GM06990 (cell line): ENCODE measurements at regions not wholly inside any gene's neighbourhood (a gene's known extent, or its start where the extent isn't known, plus 50 kb on each side); places are given as distances from the start of the nearest gene placed in this dataset.

Source experiments
- DNase-seq: peaks from one replicate; pipeline ENCODE4 v3.0.0-alpha.2; 2011; ENCODE audit not compliant: insufficient read length; ENCODE audit errors: extremely low read depth
- H3K27me3 ChIP-seq: replicated peaks from 2 replicates; pipeline ENCODE4 v1.6.0; 2011; ENCODE audit warnings: low read length; ENCODE audit not compliant: control insufficient read depth, insufficient read depth
- H3K36me3 ChIP-seq: 2 replicates; pipeline ENCODE4 v1.5.1; 2011; ENCODE audit warnings: low read length; ENCODE audit not compliant: control insufficient read depth, insufficient read depth
- H3K4me3 ChIP-seq: replicated peaks from 2 replicates; pipeline ENCODE4 v1.5.1; 2011; ENCODE audit warnings: low read depth, mild to moderate bottlenecking, control low read depth, low read length
- TF ChIP-seq, protein P1 (sequence below): IDR thresholded peaks from 2 replicates; pipeline ENCODE4 v1.5.1; 2011; ENCODE audit warnings: low read length, control low read depth, mild to moderate bottlenecking, inconsistent platforms; ENCODE audit not compliant: insufficient read depth, poor library complexity, severe bottlenecking

DNA sequence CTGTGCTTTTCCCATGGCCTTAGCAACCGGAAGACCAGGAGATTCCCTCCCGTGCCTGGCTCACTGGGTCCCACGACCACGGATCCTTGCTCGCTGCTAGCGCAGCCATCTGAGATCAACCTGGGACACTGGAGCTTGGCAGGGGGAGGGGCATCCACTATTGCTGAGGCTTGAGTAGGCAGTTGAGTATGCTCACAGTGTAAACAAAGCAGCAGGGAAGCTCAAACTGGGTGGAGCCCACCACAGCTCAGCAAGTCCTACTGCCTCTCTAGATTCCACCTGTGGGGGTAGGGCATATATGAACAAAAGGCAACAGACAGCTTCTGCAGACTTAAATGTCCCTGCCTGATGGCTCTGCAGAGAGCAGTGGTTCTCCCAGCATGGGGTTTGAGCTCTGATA lies 697.0 kb downstream of the SORCS1 start:
- no peaks in the 10 kb centered on the region for H3K27me3 ChIP-seq
- no peak for DNase-seq
- TF ChIP-seq, protein P1, sequence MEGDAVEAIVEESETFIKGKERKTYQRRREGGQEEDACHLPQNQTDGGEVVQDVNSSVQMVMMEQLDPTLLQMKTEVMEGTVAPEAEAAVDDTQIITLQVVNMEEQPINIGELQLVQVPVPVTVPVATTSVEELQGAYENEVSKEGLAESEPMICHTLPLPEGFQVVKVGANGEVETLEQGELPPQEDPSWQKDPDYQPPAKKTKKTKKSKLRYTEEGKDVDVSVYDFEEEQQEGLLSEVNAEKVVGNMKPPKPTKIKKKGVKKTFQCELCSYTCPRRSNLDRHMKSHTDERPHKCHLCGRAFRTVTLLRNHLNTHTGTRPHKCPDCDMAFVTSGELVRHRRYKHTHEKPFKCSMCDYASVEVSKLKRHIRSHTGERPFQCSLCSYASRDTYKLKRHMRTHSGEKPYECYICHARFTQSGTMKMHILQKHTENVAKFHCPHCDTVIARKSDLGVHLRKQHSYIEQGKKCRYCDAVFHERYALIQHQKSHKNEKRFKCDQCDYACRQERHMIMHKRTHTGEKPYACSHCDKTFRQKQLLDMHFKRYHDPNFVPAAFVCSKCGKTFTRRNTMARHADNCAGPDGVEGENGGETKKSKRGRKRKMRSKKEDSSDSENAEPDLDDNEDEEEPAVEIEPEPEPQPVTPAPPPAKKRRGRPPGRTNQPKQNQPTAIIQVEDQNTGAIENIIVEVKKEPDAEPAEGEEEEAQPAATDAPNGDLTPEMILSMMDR, result no peak
- no peak overlapping the region for H3K4me3 ChIP-seq
- H3K36me3 ChIP-seq, result no peaks in the 10 kb centered on the region

DNA sequence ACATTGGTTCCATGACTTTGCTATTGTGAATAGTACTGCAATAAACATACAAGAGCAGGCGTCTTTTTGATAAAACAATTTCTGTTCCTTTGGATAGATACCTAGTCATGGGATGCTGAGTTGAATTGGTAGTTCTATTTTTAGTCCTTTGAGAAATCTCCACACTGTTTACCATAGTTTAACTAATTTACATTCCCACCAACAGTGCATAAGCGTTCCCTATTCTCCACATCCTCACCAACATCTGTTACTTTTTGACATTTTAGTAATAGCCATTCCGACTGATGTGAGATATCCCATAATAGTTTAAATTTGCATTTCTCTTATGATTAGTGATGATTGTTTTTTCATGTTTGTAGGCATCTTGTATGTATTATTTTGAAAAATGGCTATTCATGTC lies 707.0 kb downstream of the SORCS1 start:
- Histone ChIP-seq H3K36me3 (no peaks in the 10 kb centered on the region), H3K27me3 (no peaks in the 10 kb centered on the region), H3K4me3 (no peak overlapping the region)
- TF ChIP-seq, protein P1, result no peak
- no peak for DNase-seq

DNA sequence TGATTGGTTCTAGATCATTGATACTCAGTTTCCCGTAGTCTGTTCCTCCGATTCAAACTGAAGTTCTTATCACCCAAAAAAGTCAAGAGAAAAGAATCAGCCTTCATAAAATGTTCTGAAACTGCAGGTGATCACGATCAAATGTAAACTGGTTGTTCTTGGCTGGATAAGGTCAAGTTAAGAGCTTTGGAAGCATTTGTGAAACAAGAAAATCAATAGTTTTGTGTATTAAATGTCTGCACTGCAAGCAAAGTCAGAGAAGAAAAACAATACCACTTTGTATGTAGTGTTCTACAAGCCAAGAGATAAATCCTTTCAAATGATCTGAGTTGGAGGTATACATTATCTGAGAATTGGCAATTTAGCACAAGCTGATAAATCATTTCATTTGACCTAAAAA lies 710.3 kb downstream of the SORCS1 start:
- no peak for DNase-seq
- H3K36me3 ChIP-seq, result no peaks in the 10 kb centered on the region
- no peak overlapping the region for H3K4me3 ChIP-seq
- H3K27me3 ChIP-seq, result no peaks in the 10 kb centered on the region
- TF ChIP-seq, protein P1, result no peak

DNA sequence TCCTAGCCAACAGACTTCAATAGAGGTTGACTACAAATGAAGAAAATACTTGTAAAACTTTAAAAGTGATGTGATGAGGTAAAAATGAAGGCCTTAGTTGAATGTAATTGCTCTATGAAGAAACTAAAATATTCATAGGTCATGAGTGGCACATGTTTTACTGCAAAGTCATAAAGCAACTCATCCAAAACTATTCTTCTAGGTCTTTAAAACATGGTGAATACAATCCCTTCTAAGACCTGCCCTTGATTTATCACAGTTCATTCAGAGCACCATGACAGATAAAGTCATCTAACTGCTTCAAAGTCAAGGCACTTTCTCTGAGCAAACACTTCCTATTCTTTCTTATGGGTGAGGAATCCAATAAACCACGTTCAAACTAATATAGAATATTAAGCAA lies 713.5 kb downstream of the SORCS1 start:
- Histone ChIP-seq H3K36me3 (no peaks in the 10 kb centered on the region), H3K27me3 (no peaks in the 10 kb centered on the region), H3K4me3 (no peak overlapping the region)
- TF ChIP-seq, protein P1, result no peak
- no peak for DNase-seq

DNA sequence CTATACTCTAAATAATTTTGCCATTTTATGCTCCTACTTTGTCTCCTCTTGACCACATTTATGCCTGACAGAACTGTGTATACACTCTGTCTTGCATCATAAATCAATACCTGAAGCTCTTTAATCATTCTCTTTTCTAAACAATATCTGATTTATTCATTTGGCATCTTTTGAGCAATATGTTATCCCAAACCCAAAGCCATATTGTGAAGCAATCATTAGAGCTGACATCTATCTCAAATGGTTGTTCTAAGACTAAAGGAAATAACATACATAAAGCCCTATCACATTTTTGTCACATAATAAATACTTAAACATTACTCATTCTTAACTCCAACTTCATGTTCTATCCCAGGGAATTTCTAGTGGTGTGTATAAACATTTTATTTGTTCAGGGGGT lies 717.6 kb downstream of the SORCS1 start:
- no peak overlapping the region for H3K4me3 ChIP-seq
- no peak for DNase-seq
- H3K27me3 ChIP-seq, result no peaks in the 10 kb centered on the region
- TF ChIP-seq, protein P1, result no peak
- H3K36me3 ChIP-seq, result no peaks in the 10 kb centered on the region

DNA sequence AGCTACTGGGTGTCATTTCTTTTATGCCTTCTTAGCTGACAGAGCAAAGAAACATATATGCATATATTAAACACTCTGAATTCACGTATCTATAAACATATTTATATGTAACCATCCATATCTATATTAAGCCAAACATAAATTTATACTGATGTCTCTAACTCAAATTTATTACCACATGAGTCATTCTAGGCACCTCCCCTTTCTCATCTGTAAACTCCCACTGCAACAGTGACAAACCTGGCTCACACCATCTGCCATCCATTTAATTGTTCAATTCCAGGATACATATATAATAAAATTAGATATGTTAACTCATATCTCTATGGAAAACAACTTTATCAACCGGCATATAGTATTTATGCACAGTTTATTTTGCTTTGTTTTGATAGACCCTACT lies 722.3 kb downstream of the SORCS1 start:
- Histone ChIP-seq H3K36me3 (no peaks in the 10 kb centered on the region), H3K4me3 (no peak overlapping the region), H3K27me3 (no peaks in the 10 kb centered on the region)
- DNase-seq, result no peak
- TF ChIP-seq, protein P1, result no peak
